ENCODE measurements at regions not wholly inside any gene's neighbourhood (a gene's known extent, or its start where the extent isn't known, plus 50 kb on each side); places are given as distances from the start of the nearest gene placed in this dataset.

- no peak overlapping the region for H3K9ac ChIP-seq (ENCODE audit: low read length in 3 of 3)
- no peak overlapping the region for H3K27ac ChIP-seq (ENCODE audit: low read depth in 2 of 2, low read length in 2 of 2)
- TF ChIP-seq CTCF (IDR thresholded peaks at IDR 0.05; ENCODE audit: borderline replicate concordance, extremely low read depth, insufficient read depth): no peak
- no peaks in the 10 kb centered on the region for H3K9me3 ChIP-seq (ENCODE audit: control insufficient read depth in 2 of 3, insufficient read depth in 1 of 3, low read length in 3 of 3)
- H3K27me3 ChIP-seq (ENCODE audit: control insufficient read depth, insufficient read depth, low read length): no peaks in the 10 kb centered on the region
- DNase-seq (no peak), FAIRE-seq (no peak)
- intact Hi-C loops (cut with DNase I): no loop called here
- H3K4me1 ChIP-seq (ENCODE audit: control insufficient read depth in 2 of 3, insufficient read depth in 2 of 3, low read depth in 1 of 3, low read length in 3 of 3): no peaks in the 10 kb centered on the region
- H3K4me3 ChIP-seq (ENCODE audit: low read length in 3 of 3): no peak overlapping the region
- no peaks in the 10 kb centered on the region for H3K36me3 ChIP-seq (ENCODE audit: control insufficient read depth in 2 of 3, insufficient read depth in 3 of 3, low read length in 3 of 3)
Measured at GRCh38 chr17:71399221-71399620, 721.6 kb upstream of the SOX9 start.

GRCh38 chr17:71399649-71400048, 721.2 kb upstream of the SOX9 start:
- no peak overlapping the region for H3K9ac ChIP-seq (ENCODE audit: low read length in 3 of 3)
- H3K27me3 ChIP-seq (ENCODE audit: control insufficient read depth, insufficient read depth, low read length): no peaks in the 10 kb centered on the region
- H3K4me1 ChIP-seq (ENCODE audit: control insufficient read depth in 2 of 3, insufficient read depth in 2 of 3, low read depth in 1 of 3, low read length in 3 of 3): no peaks in the 10 kb centered on the region
- no peaks in the 10 kb centered on the region for H3K9me3 ChIP-seq (ENCODE audit: control insufficient read depth in 2 of 3, insufficient read depth in 1 of 3, low read length in 3 of 3)
- TF ChIP-seq CTCF (IDR thresholded peaks at IDR 0.05; ENCODE audit: borderline replicate concordance, extremely low read depth, insufficient read depth): no peak
- no peak for FAIRE-seq
- no peak overlapping the region for H3K4me3 ChIP-seq (ENCODE audit: low read length in 3 of 3)
- no peak overlapping the region for H3K27ac ChIP-seq (ENCODE audit: low read depth in 2 of 2, low read length in 2 of 2)
- DNase-seq: no peak
- no peaks in the 10 kb centered on the region for H3K36me3 ChIP-seq (ENCODE audit: control insufficient read depth in 2 of 3, insufficient read depth in 3 of 3, low read length in 3 of 3)
- intact Hi-C loops (cut with DNase I): no loop called here

GRCh38 chr17:71402007-71402406, 718.8 kb upstream of the SOX9 start:
- Histone ChIP-seq H3K4me1 (ENCODE audit: control insufficient read depth in 2 of 3, insufficient read depth in 2 of 3, low read depth in 1 of 3, low read length in 3 of 3) (no peaks in the 10 kb centered on the region), H3K4me3 (ENCODE audit: low read length in 3 of 3) (no peak overlapping the region), H3K36me3 (ENCODE audit: control insufficient read depth in 2 of 3, insufficient read depth in 3 of 3, low read length in 3 of 3) (no peaks in the 10 kb centered on the region), H3K9ac (ENCODE audit: low read length in 3 of 3) (no peak overlapping the region), H3K27ac (ENCODE audit: low read depth in 2 of 2, low read length in 2 of 2) (no peak overlapping the region), H3K9me3 (ENCODE audit: control insufficient read depth in 2 of 3, insufficient read depth in 1 of 3, low read length in 3 of 3) (no peaks in the 10 kb centered on the region), H3K27me3 (ENCODE audit: control insufficient read depth, insufficient read depth, low read length) (no peaks in the 10 kb centered on the region)
- FAIRE-seq (no peak), DNase-seq (no peak)
- intact Hi-C loops (cut with DNase I): no loop called here
- TF ChIP-seq CTCF (IDR thresholded peaks at IDR 0.05; ENCODE audit: borderline replicate concordance, extremely low read depth, insufficient read depth): no peak

GRCh38 chr17:71402661-71403141, 718.1 kb upstream of the SOX9 start:
- no peak for TF ChIP-seq CTCF (IDR thresholded peaks at IDR 0.05; ENCODE audit: borderline replicate concordance, extremely low read depth, insufficient read depth)
- intact Hi-C loops (cut with DNase I): no loop called here
- Histone ChIP-seq H3K9me3 (ENCODE audit: control insufficient read depth in 2 of 3, insufficient read depth in 1 of 3, low read length in 3 of 3) (no peaks in the 10 kb centered on the region), H3K4me3 (ENCODE audit: low read length in 3 of 3) (no peak overlapping the region), H3K27ac (ENCODE audit: low read depth in 2 of 2, low read length in 2 of 2) (no peak overlapping the region), H3K9ac (ENCODE audit: low read length in 3 of 3) (no peak overlapping the region), H3K36me3 (ENCODE audit: control insufficient read depth in 2 of 3, insufficient read depth in 3 of 3, low read length in 3 of 3) (no peaks in the 10 kb centered on the region), H3K4me1 (ENCODE audit: control insufficient read depth in 2 of 3, insufficient read depth in 2 of 3, low read depth in 1 of 3, low read length in 3 of 3) (no peaks in the 10 kb centered on the region), H3K27me3 (ENCODE audit: control insufficient read depth, insufficient read depth, low read length) (no peaks in the 10 kb centered on the region)
- no peak for FAIRE-seq
- no peak for DNase-seq

All from kidney (tissue), 13 donors.